DOHH2 (cell line): ENCODE measurements at regions not wholly inside any gene's neighbourhood (a gene's known extent, or its start where the extent isn't known, plus 50 kb on each side); places are given as distances from the start of the nearest gene placed in this dataset.

Experiments
- H3F3A ChIP-seq: fragments of 200-600 bp; sonication (generic), shearing (Covaris generic); 2 replicates; pipeline ENCODE4 v1.6.0; 2016; ENCODE audit warnings: antibody characterized with exemption, mild to moderate bottlenecking; ENCODE audit not compliant: control insufficient read depth, insufficient read depth
- H3K27ac ChIP-seq: fragments of 200-600 bp; sonication (generic); 2 replicates; pipeline ENCODE4 v1.5.1; 2014; ENCODE audit warnings: low read depth, mild to moderate bottlenecking, low read length, moderate library complexity
- H3K27me3 ChIP-seq: fragments of 200-600 bp; sonication (generic); 2 replicates; pipeline ENCODE4 v1.6.1; 2014; ENCODE audit warnings: mild to moderate bottlenecking, low read length, mixed read lengths; ENCODE audit not compliant: control insufficient read depth
- H3K36me3 ChIP-seq: fragments of 200-600 bp; sonication (generic); 2 replicates; pipeline ENCODE4 v1.6.1; 2014; ENCODE audit warnings: mild to moderate bottlenecking, low read length, moderate library complexity, mixed read lengths; ENCODE audit not compliant: control insufficient read depth
- H3K4me1 ChIP-seq: fragments of 200-600 bp; sonication (generic); 2 replicates; pipeline ENCODE4 v1.6.1; 2014; ENCODE audit warnings: mild to moderate bottlenecking, low read length, mixed read lengths; ENCODE audit not compliant: control insufficient read depth
- H3K4me2 ChIP-seq: fragments of 200-600 bp; sonication (generic); 2 replicates; pipeline ENCODE4 v1.6.0; 2014; ENCODE audit warnings: mild to moderate bottlenecking, low read length, moderate library complexity
- H3K4me3 ChIP-seq: fragments of 200-600 bp; sonication (generic); 2 replicates; pipeline ENCODE4 v1.5.1; 2014; ENCODE audit warnings: mild to moderate bottlenecking, low read length, mixed read lengths
- H3K79me2 ChIP-seq: fragments of 200-600 bp; sonication (generic); 2 replicates; pipeline ENCODE4 v1.6.1; 2014; ENCODE audit warnings: mild to moderate bottlenecking, low read length, mixed read lengths; ENCODE audit not compliant: control insufficient read depth
- H3K9me2 ChIP-seq: fragments of 200-600 bp; sonication (generic); replicated peaks from 2 replicates; pipeline ENCODE4 v1.6.1; 2014; ENCODE audit warnings: mild to moderate bottlenecking, low read length, mixed read lengths; ENCODE audit not compliant: control insufficient read depth
- H3K9me3 ChIP-seq: fragments of 200-600 bp; sonication (generic); 2 replicates; pipeline ENCODE4 v1.6.1; 2014; ENCODE audit warnings: antibody characterized with exemption, low read length, mixed read lengths; ENCODE audit not compliant: control insufficient read depth, insufficient read depth
- H4K20me1 ChIP-seq: fragments of 200-600 bp; sonication (generic); 2 replicates; pipeline ENCODE4 v1.6.0; 2014; ENCODE audit warnings: low read depth, mild to moderate bottlenecking, antibody characterized with exemption, low read length, moderate library complexity; ENCODE audit not compliant: control insufficient read depth, insufficient read depth
- EZH2phosphoT487 ChIP-seq: fragments of 200-600 bp; sonication (generic); IDR thresholded peaks from 2 replicates; pipeline ENCODE4 v1.6.1; 2017; ENCODE audit warnings: borderline replicate concordance, mild to moderate bottlenecking, antibody characterized with exemption, low read length, moderate library complexity, mixed read lengths
- TF ChIP-seq, protein P1 (sequence below): fragments of 200-600 bp; sonication (generic); IDR thresholded peaks from one replicate; pipeline ENCODE4 v1.5.1; 2014; ENCODE audit warnings: antibody characterized with exemption, mild to moderate bottlenecking, low read depth, low read length; ENCODE audit not compliant: poor library complexity, severe bottlenecking

GRCh38 chr1:192713921-192714320 is 78.0 kb downstream of the RGS13 start:
- H3K79me2 ChIP-seq: no peaks in the 10 kb centered on the region
- H3K27me3 ChIP-seq: no peaks in the 10 kb centered on the region
- H3K4me1 ChIP-seq: no peaks in the 10 kb centered on the region
- no peaks in the 10 kb centered on the region for H4K20me1 ChIP-seq
- no peaks in the 10 kb centered on the region for H3K36me3 ChIP-seq
- H3K9me2 ChIP-seq: no peaks in the 10 kb centered on the region
- H3K4me2 ChIP-seq: no peak overlapping the region
- TF ChIP-seq, protein P1, sequence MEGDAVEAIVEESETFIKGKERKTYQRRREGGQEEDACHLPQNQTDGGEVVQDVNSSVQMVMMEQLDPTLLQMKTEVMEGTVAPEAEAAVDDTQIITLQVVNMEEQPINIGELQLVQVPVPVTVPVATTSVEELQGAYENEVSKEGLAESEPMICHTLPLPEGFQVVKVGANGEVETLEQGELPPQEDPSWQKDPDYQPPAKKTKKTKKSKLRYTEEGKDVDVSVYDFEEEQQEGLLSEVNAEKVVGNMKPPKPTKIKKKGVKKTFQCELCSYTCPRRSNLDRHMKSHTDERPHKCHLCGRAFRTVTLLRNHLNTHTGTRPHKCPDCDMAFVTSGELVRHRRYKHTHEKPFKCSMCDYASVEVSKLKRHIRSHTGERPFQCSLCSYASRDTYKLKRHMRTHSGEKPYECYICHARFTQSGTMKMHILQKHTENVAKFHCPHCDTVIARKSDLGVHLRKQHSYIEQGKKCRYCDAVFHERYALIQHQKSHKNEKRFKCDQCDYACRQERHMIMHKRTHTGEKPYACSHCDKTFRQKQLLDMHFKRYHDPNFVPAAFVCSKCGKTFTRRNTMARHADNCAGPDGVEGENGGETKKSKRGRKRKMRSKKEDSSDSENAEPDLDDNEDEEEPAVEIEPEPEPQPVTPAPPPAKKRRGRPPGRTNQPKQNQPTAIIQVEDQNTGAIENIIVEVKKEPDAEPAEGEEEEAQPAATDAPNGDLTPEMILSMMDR: no peak
- no peak for TF ChIP-seq EZH2phosphoT487
- H3F3A ChIP-seq: no peaks in the 10 kb centered on the region
- no peak overlapping the region for H3K4me3 ChIP-seq
- no peaks in the 10 kb centered on the region for H3K9me3 ChIP-seq
- H3K27ac ChIP-seq: no peak overlapping the region

DNA sequence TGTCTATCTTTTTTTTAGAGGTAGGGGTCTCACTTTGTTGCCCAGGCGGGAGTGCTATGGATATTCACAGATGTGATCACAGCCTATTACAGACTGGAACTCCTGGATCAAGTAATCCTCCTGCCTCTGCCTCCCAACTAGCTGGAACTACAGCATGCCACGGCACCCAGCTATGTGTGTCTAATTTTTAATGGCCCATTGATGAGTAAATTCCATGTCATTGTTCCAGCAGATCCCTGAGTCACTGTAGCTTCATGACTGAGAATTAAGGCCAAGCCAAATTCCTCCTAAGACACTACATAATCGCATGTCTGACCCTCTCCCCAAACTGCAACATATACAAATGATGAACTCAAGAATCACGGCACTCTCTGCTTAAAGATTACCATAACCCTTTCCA is 84.2 kb upstream of the RGS2 start:
- TF ChIP-seq, protein P1: no peak
- no peak for TF ChIP-seq EZH2phosphoT487
- no peak overlapping the region for H3K27ac ChIP-seq
- no peaks in the 10 kb centered on the region for H4K20me1 ChIP-seq
- no peak overlapping the region for H3K4me3 ChIP-seq
- no peak overlapping the region for H3K4me2 ChIP-seq
- no peaks in the 10 kb centered on the region for H3K36me3 ChIP-seq
- no peaks in the 10 kb centered on the region for H3K9me3 ChIP-seq
- H3K79me2 ChIP-seq: no peaks in the 10 kb centered on the region
- H3K9me2 ChIP-seq: no peaks in the 10 kb centered on the region
- no peaks in the 10 kb centered on the region for H3K27me3 ChIP-seq
- H3K4me1 ChIP-seq: peaks cover 2% of the 10 kb centered on the region; the same call in 1 of the 2 replicates
- no peaks in the 10 kb centered on the region for H3F3A ChIP-seq

DNA sequence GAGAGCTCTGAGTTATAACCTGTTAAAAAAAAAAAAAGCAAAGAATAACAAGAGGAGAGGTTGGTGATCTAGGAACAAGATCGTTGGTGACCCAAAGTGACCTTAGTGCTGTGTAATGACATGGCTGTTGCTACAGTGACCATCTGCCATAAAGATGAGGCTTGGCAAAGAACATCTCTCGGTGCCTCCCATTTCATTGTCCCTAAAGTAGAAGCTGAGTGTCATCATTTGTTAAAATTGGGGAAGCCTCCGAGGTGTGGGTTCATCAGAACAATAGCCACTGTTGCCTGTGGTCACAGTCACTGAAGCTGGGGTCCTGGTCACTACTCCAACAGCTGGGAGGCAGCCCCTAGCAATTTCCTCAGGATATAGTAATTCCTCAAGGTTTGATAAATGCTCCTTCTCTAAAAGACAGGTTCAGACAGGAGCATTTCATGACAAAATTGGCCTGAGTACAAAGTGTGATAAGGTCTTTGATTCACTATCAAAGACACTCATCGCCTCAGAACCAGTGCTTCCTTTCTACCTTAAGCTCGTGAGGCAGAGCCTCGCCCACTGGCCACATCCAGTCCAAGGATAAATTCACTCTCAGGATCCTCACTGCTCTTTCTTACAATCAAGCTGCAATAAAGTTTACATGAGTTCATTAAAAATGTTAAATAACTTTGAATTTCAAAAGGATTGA is 81.9 kb upstream of the RGS2 start:
- TF ChIP-seq EZH2phosphoT487: no peak
- Histone ChIP-seq H3K9me3 (no peaks in the 10 kb centered on the region), H3K27me3 (no peaks in the 10 kb centered on the region), H3K4me2 (no peak overlapping the region), H3K27ac (no peak overlapping the region), H3K9me2 (no peaks in the 10 kb centered on the region), H4K20me1 (no peaks in the 10 kb centered on the region), H3K36me3 (no peaks in the 10 kb centered on the region), H3K4me1 (peaks cover 11% of the 10 kb centered on the region), H3K4me3 (no peak overlapping the region), H3K79me2 (no peaks in the 10 kb centered on the region), H3F3A (no peaks in the 10 kb centered on the region)

GRCh38 chr1:192729500-192729899 is 79.3 kb upstream of the RGS2 start:
- no peaks in the 10 kb centered on the region for H3K9me3 ChIP-seq
- H3K9me2 ChIP-seq: no peaks in the 10 kb centered on the region
- H3K79me2 ChIP-seq: no peaks in the 10 kb centered on the region
- H4K20me1 ChIP-seq: no peaks in the 10 kb centered on the region
- no peak overlapping the region for H3K4me3 ChIP-seq
- no peak overlapping the region for H3K4me2 ChIP-seq
- H3K27ac ChIP-seq: no peak overlapping the region
- H3K27me3 ChIP-seq: no peaks in the 10 kb centered on the region
- no peak for TF ChIP-seq EZH2phosphoT487
- TF ChIP-seq, protein P1: no peak
- no peaks in the 10 kb centered on the region for H3K36me3 ChIP-seq
- no peaks in the 10 kb centered on the region for H3F3A ChIP-seq
- H3K4me1 ChIP-seq: peaks cover 11% of the 10 kb centered on the region
